HFF-Myc (cell line): ENCODE measurements at regions not wholly inside any gene's neighbourhood (a gene's known extent, or its start where the extent isn't known, plus 50 kb on each side); places are given as distances from the start of the nearest gene placed in this dataset.

Source experiments
- DNase-seq: peaks from one replicate; pipeline ENCODE4 v3.0.0-alpha.2; 2011; ENCODE audit warnings: low read depth; ENCODE audit errors: extremely low read depth
- H3K4me3 ChIP-seq: replicated peaks from 2 replicates; pipeline ENCODE4 v1.5.1; 2011; ENCODE audit warnings: low read depth, mild to moderate bottlenecking, control low read depth, low read length
- TF ChIP-seq, protein P1 (sequence below): IDR thresholded peaks from 2 replicates; pipeline ENCODE4 v1.5.1; 2012; ENCODE audit warnings: mild to moderate bottlenecking, low read depth, low read length, control low read depth; ENCODE audit errors: missing control alignments

DNA sequence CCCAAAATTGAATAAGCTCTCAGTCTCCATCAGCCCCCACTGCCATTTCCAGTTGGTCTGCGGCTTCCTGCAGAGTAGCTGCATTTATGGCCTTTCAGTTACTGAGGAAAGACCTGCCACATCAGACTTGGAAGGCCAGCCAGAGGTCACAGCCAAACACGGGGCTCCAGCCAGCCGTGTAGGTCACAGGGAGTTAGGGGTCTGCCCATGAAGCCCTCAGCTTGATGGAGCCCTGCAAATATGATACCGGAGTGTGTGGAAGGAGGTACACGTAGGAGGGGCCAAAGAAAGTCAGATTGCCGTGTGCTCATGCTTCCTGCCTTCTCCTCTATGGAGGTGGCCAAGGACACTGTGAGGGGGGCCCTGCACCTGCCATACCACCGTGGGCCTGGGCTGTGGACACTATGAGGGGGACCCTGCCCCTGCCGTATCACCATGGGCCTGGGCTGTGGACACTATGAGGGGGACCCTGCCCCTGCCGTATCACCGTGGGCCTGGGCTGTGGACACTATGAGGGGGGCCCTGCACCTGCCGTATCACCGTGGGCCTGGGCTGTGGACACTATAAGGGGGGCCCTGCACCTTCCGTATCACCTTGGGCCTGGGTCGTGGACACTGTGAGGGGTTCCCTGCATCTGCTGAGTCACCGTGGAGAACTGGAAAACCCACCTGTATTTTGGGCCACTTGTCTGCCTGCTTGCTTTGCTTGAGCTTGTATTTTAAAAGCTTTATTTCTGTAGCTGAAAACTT, 335.7 kb upstream of the SHH start:
- TF ChIP-seq, protein P1, sequence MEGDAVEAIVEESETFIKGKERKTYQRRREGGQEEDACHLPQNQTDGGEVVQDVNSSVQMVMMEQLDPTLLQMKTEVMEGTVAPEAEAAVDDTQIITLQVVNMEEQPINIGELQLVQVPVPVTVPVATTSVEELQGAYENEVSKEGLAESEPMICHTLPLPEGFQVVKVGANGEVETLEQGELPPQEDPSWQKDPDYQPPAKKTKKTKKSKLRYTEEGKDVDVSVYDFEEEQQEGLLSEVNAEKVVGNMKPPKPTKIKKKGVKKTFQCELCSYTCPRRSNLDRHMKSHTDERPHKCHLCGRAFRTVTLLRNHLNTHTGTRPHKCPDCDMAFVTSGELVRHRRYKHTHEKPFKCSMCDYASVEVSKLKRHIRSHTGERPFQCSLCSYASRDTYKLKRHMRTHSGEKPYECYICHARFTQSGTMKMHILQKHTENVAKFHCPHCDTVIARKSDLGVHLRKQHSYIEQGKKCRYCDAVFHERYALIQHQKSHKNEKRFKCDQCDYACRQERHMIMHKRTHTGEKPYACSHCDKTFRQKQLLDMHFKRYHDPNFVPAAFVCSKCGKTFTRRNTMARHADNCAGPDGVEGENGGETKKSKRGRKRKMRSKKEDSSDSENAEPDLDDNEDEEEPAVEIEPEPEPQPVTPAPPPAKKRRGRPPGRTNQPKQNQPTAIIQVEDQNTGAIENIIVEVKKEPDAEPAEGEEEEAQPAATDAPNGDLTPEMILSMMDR: no peak
- DNase-seq: no peak
- no peak overlapping the region for H3K4me3 ChIP-seq

DNA sequence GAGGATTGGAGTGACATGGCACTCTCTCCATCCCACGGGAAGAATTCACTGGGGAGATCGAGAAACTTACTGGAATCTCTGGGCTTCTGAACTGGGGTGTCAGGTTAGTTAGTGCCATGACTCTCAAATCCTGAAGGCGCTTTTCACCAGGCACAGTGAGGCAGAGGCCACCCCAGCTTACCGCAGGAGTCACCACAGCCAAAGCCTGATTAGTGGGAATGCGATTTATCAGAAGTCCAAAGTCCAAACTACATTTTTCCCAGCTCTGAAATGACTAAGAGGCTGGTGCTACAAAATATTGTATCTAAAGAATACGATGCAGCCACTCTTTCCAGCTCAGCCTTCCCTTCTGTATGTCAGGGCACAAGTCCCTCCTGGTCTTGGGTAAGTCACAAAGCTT, 334.8 kb upstream of the SHH start:
- no peak overlapping the region for H3K4me3 ChIP-seq
- no peak for DNase-seq
- TF ChIP-seq, protein P1: no peak

DNA sequence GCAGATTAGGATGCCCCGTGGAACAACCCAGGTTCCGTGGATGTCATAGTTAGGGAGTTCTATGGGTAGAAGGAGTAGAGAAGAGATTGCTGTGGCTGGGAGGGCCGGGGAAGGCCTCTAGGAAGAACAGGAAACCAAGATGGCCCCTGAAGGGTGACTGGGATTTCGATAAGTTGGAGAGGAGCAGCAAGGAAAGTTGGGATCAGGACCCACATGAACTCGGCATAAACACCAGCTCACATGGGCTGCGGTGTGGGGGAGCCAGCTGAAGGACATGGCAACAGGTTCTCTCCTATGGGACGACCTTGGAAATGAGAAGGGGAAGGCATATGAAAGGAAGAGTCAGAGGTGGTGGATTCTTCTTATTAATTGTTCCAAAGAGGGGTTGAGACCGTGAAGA, 333.7 kb upstream of the SHH start:
- TF ChIP-seq, protein P1: no peak
- no peak for DNase-seq
- H3K4me3 ChIP-seq: no peak overlapping the region

DNA sequence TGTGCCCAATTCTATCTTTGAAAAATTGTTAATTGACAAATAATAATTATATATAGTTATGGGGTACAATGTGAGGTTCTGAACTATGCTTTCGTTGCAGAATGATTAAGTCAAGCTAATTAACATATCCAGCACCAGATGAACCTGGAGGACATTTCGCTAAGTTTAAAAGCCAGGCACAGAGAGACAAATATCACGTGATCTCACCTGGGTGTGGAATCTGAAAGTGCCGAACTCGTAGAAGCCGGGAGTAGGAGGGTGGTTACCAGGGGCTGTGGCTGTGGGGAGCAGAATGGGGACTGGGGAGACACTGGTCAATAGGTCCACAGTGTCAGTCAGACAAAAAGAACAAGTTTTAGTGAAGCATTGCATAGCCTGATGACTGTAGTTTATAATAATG, 332.9 kb upstream of the SHH start:
- TF ChIP-seq, protein P1: no peak
- no peak overlapping the region for H3K4me3 ChIP-seq
- DNase-seq: no peak

DNA sequence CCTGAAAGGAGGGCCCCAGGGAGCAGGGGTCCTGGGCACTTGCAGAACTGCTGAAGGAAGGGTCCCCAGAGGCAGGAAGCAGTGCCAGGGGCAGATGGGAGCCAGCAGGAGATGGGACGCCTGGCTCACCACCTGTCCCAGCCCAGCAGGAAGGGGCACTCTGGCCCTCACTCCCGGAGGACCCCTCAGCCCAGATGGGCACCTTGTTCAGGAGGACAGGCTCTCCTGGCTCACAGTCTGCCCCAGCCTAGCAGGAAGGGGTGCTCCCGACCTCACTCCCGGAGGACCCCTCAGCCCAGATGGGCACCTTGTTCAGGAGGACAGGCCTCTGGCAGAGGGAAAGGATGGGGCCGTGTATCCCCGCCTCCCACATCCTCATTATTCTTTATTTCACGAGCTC, 331.4 kb upstream of the SHH start:
- TF ChIP-seq, protein P1: no peak
- DNase-seq: no peak
- no peak overlapping the region for H3K4me3 ChIP-seq

DNA sequence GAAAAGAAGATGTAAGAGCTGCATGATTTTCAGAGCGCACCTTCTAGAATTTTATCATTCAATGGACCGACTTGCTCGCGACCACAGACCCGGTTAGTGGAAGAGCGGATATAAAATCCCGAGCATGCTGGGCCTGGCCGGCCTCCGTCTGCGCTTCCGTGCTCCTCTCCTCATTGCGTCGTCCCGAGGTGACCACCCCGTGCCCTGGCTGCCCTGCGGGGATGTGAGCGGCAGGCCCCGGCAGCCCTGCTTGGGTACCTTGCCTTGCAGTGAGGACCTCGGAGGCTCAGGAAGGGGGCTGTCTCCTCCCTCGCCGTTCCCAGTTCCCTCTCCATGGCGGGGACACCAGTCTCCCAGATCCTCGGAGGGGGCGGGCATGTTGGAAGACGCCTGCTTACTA, 330.9 kb upstream of the SHH start:
- TF ChIP-seq, protein P1: no peak
- DNase-seq: no peak
- H3K4me3 ChIP-seq: no peak overlapping the region

DNA sequence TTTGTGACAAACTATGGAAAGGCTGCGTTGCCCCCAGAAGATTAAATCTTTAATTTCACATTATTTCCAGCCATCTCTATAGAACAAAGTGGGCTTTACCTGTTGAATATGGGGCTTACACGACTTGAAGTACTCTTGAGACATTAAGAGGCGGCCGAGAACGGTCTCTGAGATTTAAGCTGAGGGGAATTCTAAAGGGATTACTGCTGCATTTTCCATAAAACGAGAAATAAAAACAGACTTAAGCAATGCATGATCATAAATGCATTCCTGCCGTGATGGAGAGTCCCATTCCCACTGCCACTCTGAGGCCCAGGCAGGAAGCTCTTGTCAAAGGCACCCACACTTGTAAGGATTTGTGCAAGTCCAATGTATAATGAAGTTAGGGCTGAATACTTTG, 329.7 kb upstream of the SHH start:
- TF ChIP-seq, protein P1: no peak
- no peak overlapping the region for H3K4me3 ChIP-seq
- DNase-seq: no peak
